ACC112 (cell line): ENCODE measurements at regions not wholly inside any gene's neighbourhood (a gene's known extent, or its start where the extent isn't known, plus 50 kb on each side); places are given as distances from the start of the nearest gene placed in this dataset.

Source experiments
- H2AFZ ChIP-seq: fragments of 200-600 bp; sonication (generic); one replicate; pipeline ENCODE4 v1.6.0; 2017; ENCODE audit warnings: antibody characterized with exemption, low read length; ENCODE audit not compliant: unreplicated experiment
- H3K27ac ChIP-seq: fragments of 200-600 bp; sonication (generic); 2 replicates; pipeline ENCODE4 v1.5.1; 2014; ENCODE audit warnings: low read depth, mild to moderate bottlenecking, antibody characterized with exemption, low read length, moderate library complexity
- H3K27me3 ChIP-seq: fragments of 200-600 bp; sonication (generic); 2 replicates; pipeline ENCODE4 v1.6.1; 2014; ENCODE audit warnings: mild to moderate bottlenecking, antibody characterized with exemption, low read length, moderate library complexity, mixed read lengths; ENCODE audit not compliant: insufficient read depth
- H3K36me3 ChIP-seq: fragments of 200-600 bp; sonication (generic); 2 replicates; pipeline ENCODE4 v1.6.1; 2016; ENCODE audit warnings: mild to moderate bottlenecking, antibody characterized with exemption, low read length, moderate library complexity, mixed read lengths; ENCODE audit not compliant: insufficient read depth
- H3K4me1 ChIP-seq: fragments of 200-600 bp; sonication (generic); one replicate; pipeline ENCODE4 v1.6.1; 2016; ENCODE audit warnings: low read length, mixed read lengths; ENCODE audit not compliant: insufficient read depth, unreplicated experiment, control insufficient read depth
- H3K4me3 ChIP-seq: fragments of 200-600 bp; sonication (generic); 2 replicates; pipeline ENCODE4 v1.5.1; 2014; ENCODE audit warnings: mild to moderate bottlenecking, low read depth, low read length
- H3K79me2 ChIP-seq: fragments of 200-600 bp; sonication (generic); one replicate; pipeline ENCODE4 v1.6.0; 2016; ENCODE audit warnings: low read length; ENCODE audit not compliant: control insufficient read depth, unreplicated experiment, insufficient read depth

DNA sequence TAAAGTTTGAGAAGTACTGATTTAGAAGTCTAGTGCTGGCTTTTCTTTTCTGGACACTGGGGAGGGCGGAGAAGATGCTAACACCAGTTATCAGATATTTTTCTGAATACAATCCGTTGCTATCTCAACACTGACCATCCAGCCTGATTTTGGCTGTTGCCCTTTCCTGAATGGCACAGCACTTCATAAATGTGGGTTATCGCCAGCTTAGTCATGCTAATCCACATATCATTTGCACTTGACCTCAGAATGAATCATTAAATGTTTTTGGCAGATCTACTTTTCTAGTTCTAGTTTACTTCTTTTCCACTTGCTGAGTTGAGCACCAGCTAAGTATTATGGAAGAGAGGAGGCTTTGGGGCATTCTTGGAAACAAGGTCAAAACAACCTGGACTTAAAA lies 60.8 kb upstream of the ESX1 start:
- no peak overlapping the region for H3K4me3 ChIP-seq
- peaks cover 31% of the 10 kb centered on the region for H3K4me1 ChIP-seq
- no peak overlapping the region for H2AFZ ChIP-seq
- no peaks in the 10 kb centered on the region for H3K36me3 ChIP-seq
- H3K27me3 ChIP-seq = no peaks in the 10 kb centered on the region
- no peaks in the 10 kb centered on the region for H3K79me2 ChIP-seq
- peak overlapping the region; percentile 51 for H3K27ac ChIP-seq

DNA sequence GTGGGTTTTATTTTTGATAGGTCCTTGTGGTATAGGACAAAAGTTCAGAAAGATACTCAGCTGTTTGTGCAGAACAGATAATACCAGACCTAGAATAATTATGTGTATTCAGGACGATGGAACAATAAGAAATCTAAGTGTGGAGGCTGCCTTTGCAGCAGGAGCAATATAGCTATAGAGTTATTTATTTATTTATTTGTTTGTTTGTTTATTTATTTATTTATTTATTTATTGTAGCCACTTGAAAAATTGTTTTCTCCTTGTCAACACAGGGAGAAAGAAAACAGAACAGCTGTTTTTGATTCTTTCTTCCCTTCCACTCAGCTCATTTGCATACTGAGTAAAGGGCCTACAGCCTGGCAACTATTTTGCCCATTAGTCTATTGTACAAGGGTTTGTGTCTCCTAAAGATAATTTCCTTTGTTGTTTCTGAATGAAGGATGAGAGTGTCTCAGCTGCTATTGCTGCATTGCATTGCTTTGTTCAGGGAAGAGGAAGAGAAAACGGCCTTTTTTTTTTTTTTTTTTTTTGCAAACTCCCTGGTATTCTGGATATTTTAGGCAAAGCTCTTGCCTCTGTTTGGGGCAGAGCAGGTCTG lies 56.0 kb upstream of the ESX1 start:
- no peaks in the 10 kb centered on the region for H3K27me3 ChIP-seq
- H2AFZ ChIP-seq = peak overlapping the region; percentile 81
- peak overlapping the region; percentile 75 for H3K4me3 ChIP-seq
- H3K4me1 ChIP-seq = peaks cover 15% of the 10 kb centered on the region
- no peaks in the 10 kb centered on the region for H3K36me3 ChIP-seq
- no peak overlapping the region for H3K27ac ChIP-seq
- H3K79me2 ChIP-seq = no peaks in the 10 kb centered on the region

DNA sequence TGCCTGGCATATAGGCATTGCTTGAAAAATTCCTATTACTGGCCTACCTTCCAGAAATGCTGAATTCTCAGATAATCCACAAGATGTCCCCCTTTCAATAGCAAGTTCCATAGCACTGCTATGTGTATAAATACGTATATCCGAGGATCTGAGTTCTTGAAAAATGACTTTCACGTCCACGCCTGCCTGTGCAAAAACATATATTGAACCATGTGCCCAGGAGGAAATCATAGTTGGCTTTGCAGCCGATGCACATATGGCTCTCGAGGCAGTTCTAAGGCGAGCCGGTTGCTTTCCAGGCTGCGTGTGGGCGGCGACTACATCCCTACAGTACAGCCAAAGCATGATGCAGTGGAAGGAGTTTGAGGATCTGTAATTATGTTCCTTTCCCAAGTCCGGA lies 55.4 kb upstream of the ESX1 start:
- Histone ChIP-seq H3K4me1 (peaks cover 9% of the 10 kb centered on the region), H3K27me3 (no peaks in the 10 kb centered on the region), H3K4me3 (peak overlapping the region; percentile 75), H3K79me2 (no peaks in the 10 kb centered on the region), H3K36me3 (no peaks in the 10 kb centered on the region), H2AFZ (peak overlapping the region; percentile 81), H3K27ac (no peak overlapping the region)

DNA sequence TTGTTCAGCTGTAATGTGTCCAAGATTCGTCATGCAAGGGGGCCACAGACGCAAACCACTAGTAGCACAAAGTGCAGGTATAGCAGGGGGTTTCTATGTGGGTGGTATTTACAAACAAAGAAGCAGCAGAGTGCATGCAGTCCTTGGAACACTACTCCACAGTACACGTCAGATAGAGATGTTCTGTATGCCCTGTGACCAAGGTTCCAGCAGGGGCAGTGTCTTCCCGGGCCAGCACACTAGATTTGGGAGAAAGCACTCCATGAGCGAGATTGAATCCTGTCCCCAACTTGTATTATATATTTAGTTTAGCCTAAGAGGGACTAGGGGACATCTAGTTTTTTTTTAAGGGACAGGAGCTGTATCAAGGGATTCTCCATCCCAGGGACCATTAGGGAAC lies 54.4 kb upstream of the ESX1 start:
- H3K27me3 ChIP-seq = no peaks in the 10 kb centered on the region
- peaks cover 3% of the 10 kb centered on the region for H3K4me1 ChIP-seq
- no peak overlapping the region for H3K4me3 ChIP-seq
- no peak overlapping the region for H3K27ac ChIP-seq
- no peak overlapping the region for H2AFZ ChIP-seq
- H3K36me3 ChIP-seq = no peaks in the 10 kb centered on the region
- no peaks in the 10 kb centered on the region for H3K79me2 ChIP-seq

DNA sequence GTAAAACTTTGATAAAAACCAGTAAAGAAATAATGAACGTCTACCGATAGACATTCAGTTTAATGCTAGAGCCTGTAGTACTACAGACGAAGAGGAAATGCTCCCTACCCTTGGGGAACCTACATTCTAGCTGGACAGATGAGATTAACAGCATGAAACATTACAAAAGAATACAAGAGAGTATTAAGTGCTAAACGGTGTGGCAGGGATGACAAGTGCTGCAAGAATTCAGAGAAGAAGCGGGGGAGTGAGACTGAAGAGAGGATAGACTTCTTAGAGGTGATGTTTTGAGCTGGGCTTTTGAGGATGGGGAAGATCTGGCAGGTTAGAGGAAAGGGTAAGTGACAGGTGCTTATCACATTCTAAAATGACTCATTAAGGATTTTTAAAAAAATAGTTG lies 52.6 kb upstream of the ESX1 start:
- no peak overlapping the region for H3K4me3 ChIP-seq
- H3K36me3 ChIP-seq = no peaks in the 10 kb centered on the region
- no peaks in the 10 kb centered on the region for H3K27me3 ChIP-seq
- H3K79me2 ChIP-seq = no peaks in the 10 kb centered on the region
- H3K4me1 ChIP-seq = peaks cover 3% of the 10 kb centered on the region
- H2AFZ ChIP-seq = no peak overlapping the region
- no peak overlapping the region for H3K27ac ChIP-seq

DNA sequence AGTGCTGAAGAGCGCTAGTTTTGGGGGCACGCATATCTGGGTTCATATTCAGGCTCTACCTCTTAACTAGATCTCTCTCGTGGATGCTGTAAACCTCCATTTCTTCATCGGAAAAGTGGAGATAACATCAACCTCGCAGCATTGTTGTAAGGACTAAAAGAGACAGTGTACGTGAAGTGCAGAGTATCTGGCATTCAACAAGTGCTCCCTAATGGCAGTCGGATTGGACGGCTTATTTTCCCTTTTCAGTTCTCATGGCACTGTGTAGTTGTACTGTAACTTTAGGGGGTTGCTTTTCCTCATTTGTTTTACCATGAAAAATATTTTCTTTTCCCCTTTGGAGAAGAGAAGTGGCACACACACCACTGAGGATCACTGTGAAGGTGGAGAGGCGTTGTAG lies 51.4 kb upstream of the ESX1 start:
- Histone ChIP-seq H3K79me2 (no peaks in the 10 kb centered on the region), H3K27me3 (no peaks in the 10 kb centered on the region), H3K4me1 (peaks cover 3% of the 10 kb centered on the region), H3K27ac (no peak overlapping the region), H3K4me3 (no peak overlapping the region), H3K36me3 (no peaks in the 10 kb centered on the region), H2AFZ (no peak overlapping the region)
